Neural progenitor cell (in vitro differentiated cells): ENCODE measurements at regions not wholly inside any gene's neighbourhood (a gene's known extent, or its start where the extent isn't known, plus 50 kb on each side); places are given as distances from the start of the nearest gene placed in this dataset.

Experiments
- CTCF ChIP-seq: fragments of 200-600 bp; sonication (generic); IDR thresholded peaks from 2 replicates; pipeline ENCODE4 v1.5.1; 2017; ENCODE audit warnings: antibody characterized with exemption, mild to moderate bottlenecking
- EZH2 ChIP-seq: fragments of 200-600 bp; sonication (generic); IDR thresholded peaks from 2 replicates; pipeline ENCODE4 v1.6.1; 2017; ENCODE audit warnings: antibody characterized with exemption, mild to moderate bottlenecking, moderate library complexity

- TF ChIP-seq CTCF (no peak), EZH2 (no peak)
These were observed 215.2 kb upstream of the NCAM1 start for GRCh38 chr11:112745973-112746372.
